ENCODE measurements at regions not wholly inside any gene's neighbourhood (a gene's known extent, or its start where the extent isn't known, plus 50 kb on each side); places are given as distances from the start of the nearest gene placed in this dataset.
A peak's percentile ranks its signal among the peaks of the same experiment; 100 is the strongest.

DNA sequence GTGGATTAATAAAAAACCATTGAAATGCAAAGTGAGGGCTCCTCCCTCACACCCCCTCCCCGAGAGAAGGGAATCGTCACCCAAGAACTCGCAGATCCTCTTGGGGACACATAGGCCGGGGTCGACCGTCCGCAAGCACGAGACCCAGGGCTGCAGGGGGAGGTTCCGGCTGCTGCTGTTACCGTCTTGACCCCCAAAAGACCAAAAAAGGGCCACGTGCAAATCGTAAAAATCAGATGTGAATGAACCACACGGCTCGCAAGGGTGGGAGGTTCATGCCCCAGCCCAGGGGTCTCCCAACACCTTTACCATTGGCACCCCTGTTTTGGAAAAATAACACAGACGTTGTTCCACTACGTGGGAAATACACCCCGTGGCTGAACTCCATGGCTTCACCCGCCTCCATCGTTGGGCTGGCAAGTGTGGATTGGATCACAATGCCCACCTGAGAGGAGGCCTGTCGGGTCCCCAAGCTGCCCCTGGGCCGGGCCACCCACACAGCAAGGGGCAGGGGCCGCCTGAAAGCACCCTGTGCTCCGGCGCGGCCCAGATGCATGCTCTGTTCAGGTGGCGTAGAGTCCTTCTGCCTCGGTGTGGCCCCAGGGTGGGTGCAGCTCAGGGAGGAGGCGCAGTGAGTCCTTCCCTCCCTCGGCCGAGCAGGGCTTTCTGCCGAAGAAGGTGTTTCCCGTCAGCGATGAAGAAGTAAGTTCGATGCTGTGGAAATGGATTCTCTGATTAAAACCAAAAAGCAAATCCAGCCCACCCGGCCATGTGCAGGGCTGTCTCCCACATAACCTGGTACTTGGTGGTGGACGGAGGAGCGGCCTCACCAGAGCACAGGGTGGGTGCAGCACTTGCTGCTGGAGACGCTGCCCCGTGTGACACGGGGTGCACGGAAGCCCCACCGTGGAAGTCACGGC is 85.0 kb downstream of the YTHDF1 start:
- no peak overlapping the region for H3K27ac ChIP-seq (ENCODE audit: low read depth in 1 of 2, low read length in 2 of 2)
- no peak overlapping the region for H3K4me3 Mint-ChIP-seq
- POLR2A ChIA-PET, result no interaction called here
- no peaks in the 10 kb centered on the region for H3K36me3 ChIP-seq (ENCODE audit: insufficient read depth, low read length)
- peaks cover 10 to 14% of the 10 kb centered on the region in 2 experiments for H3K27me3 ChIP-seq (ENCODE audit: control insufficient read depth in 1 of 2, insufficient read depth in 2 of 2, low read length in 2 of 2)
- H3K4me3 ChIP-seq (ENCODE audit: low read length), result no peak overlapping the region
- H3K9me3 ChIP-seq (ENCODE audit: control insufficient read depth in 1 of 2, insufficient read depth in 1 of 2, low read length in 2 of 2), result peaks cover 0 to 7% of the 10 kb centered on the region in 2 experiments
- H3K27ac Mint-ChIP-seq, result no peak overlapping the region
- TF ChIP-seq, protein P1, sequence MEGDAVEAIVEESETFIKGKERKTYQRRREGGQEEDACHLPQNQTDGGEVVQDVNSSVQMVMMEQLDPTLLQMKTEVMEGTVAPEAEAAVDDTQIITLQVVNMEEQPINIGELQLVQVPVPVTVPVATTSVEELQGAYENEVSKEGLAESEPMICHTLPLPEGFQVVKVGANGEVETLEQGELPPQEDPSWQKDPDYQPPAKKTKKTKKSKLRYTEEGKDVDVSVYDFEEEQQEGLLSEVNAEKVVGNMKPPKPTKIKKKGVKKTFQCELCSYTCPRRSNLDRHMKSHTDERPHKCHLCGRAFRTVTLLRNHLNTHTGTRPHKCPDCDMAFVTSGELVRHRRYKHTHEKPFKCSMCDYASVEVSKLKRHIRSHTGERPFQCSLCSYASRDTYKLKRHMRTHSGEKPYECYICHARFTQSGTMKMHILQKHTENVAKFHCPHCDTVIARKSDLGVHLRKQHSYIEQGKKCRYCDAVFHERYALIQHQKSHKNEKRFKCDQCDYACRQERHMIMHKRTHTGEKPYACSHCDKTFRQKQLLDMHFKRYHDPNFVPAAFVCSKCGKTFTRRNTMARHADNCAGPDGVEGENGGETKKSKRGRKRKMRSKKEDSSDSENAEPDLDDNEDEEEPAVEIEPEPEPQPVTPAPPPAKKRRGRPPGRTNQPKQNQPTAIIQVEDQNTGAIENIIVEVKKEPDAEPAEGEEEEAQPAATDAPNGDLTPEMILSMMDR (IDR thresholded peaks at IDR 0.05), result no peak
- no peaks in the 10 kb centered on the region for H3K36me3 Mint-ChIP-seq (ENCODE audit: low read depth)
- H3K4me1 ChIP-seq (ENCODE audit: insufficient read depth, low read length), result no peaks in the 10 kb centered on the region
- CTCF ChIA-PET, result no interaction called here
- H3K9me3 Mint-ChIP-seq, result no peaks in the 10 kb centered on the region
- DNase-seq, result peak in 1 of 14 experiments; percentile 24
- intact Hi-C loops (cut with DNase I, micrococcal nuclease), result no loop called here
- no peaks in the 10 kb centered on the region for H3K4me1 Mint-ChIP-seq (ENCODE audit: low read depth)
- no peak for ATAC-seq (ENCODE audit: poor library complexity)
- peaks cover 23% of the 10 kb centered on the region for H3K27me3 Mint-ChIP-seq

DNA sequence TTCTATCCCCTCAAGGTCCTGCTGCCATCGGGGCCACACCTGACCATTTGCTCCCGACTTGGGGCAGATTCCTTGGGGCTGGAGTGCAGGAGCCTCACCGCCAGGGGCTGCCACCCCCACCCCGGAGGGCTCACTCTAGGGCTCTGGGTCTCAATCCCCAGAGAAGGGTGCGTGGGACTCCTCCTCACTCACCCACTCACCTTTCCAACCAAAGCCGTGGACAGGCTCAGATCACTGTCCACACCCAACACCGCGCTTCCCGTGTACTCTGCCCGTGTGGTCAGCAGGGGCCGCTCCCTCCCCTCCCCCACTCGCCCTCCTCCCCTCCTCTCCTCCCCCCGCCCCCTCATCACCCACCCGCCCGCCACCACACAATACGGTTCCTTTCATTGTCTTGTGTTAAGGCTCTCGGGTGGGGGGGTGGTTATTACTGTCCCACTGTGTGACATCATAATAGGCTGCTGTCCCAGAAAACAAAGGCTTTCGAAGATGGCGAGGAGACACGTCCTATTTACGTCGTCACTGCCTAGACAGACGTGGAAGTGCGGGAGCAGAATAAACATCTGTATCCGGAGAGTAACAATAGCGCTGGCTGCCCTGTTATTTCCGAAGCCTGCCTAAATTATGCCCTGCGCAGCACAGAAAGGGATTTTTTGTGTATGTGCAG is 85.8 kb downstream of the YTHDF1 start:
- Mint-ChIP-seq H3K27me3 (peaks cover 28% of the 10 kb centered on the region), H3K4me1 (ENCODE audit: low read depth) (no peaks in the 10 kb centered on the region), H3K27ac (no peak overlapping the region), H3K4me3 (no peak overlapping the region), H3K9me3 (no peaks in the 10 kb centered on the region), H3K36me3 (ENCODE audit: low read depth) (no peaks in the 10 kb centered on the region)
- DNase-seq (peak in 1 of 14 experiments; percentile 24), ATAC-seq (ENCODE audit: poor library complexity) (no peak)
- H3K4me1 ChIP-seq (ENCODE audit: insufficient read depth, low read length), result no peaks in the 10 kb centered on the region
- ChIA-PET CTCF (no interaction called here), POLR2A (no interaction called here)
- intact Hi-C loops (cut with DNase I, micrococcal nuclease), result no loop called here
- H3K9me3 ChIP-seq (ENCODE audit: control insufficient read depth in 1 of 2, insufficient read depth in 1 of 2, low read length in 2 of 2), result peaks cover 0 to 7% of the 10 kb centered on the region in 2 experiments
- no peaks in the 10 kb centered on the region for H3K36me3 ChIP-seq (ENCODE audit: insufficient read depth, low read length)
- no peak overlapping the region for H3K27ac ChIP-seq (ENCODE audit: low read depth in 1 of 2, low read length in 2 of 2)
- H3K4me3 ChIP-seq (ENCODE audit: low read length), result no peak overlapping the region
- TF ChIP-seq, protein P1 (IDR thresholded peaks at IDR 0.05), result no peak
- peaks cover 10 to 14% of the 10 kb centered on the region in 2 experiments for H3K27me3 ChIP-seq (ENCODE audit: control insufficient read depth in 1 of 2, insufficient read depth in 2 of 2, low read length in 2 of 2)

DNA sequence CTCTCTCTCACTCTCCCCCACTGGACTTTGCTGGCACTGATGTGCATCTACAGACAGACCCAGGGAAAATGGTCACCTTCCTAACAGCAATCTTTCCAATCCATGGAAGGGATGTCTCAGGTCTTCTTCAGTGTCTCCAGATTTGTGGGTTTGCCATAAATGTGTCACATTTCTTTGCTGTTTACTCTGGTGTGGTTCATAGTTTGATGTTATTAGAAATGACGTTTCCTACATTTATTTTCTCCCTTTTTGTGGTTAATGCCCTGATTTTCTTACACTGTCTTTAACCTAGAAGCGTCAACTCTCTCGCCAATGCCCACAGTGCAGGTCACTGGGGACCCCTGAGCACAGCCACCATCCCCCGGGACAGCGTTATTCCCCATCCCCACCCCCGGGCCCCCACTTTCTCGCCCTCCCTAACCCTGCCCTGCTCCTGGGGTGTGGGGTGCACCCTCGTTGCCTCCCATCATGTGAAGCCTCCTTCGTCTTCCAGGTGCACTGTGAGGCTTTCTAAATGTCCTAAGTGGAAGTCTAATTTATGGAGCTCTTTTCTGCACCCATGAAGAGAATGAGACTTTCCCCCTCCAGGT is 86.5 kb downstream of the YTHDF1 start:
- intact Hi-C loops (cut with DNase I, micrococcal nuclease), result no loop called here
- DNase-seq, result no peak
- Mint-ChIP-seq H3K36me3 (ENCODE audit: low read depth) (no peaks in the 10 kb centered on the region), H3K4me3 (no peak overlapping the region), H3K4me1 (ENCODE audit: low read depth) (no peaks in the 10 kb centered on the region), H3K27me3 (peaks cover 28% of the 10 kb centered on the region), H3K9me3 (no peaks in the 10 kb centered on the region), H3K27ac (no peak overlapping the region)
- peaks cover 10 to 14% of the 10 kb centered on the region in 2 experiments for H3K27me3 ChIP-seq (ENCODE audit: control insufficient read depth in 1 of 2, insufficient read depth in 2 of 2, low read length in 2 of 2)
- ChIA-PET CTCF (no interaction called here), POLR2A (no interaction called here)
- H3K9me3 ChIP-seq (ENCODE audit: control insufficient read depth in 1 of 2, insufficient read depth in 1 of 2, low read length in 2 of 2), result peaks cover 0 to 7% of the 10 kb centered on the region in 2 experiments
- TF ChIP-seq, protein P1 (IDR thresholded peaks at IDR 0.05), result no peak
- H3K27ac ChIP-seq (ENCODE audit: low read depth in 1 of 2, low read length in 2 of 2), result no peak overlapping the region
- no peaks in the 10 kb centered on the region for H3K36me3 ChIP-seq (ENCODE audit: insufficient read depth, low read length)
- H3K4me3 ChIP-seq (ENCODE audit: low read length), result no peak overlapping the region
- no peaks in the 10 kb centered on the region for H3K4me1 ChIP-seq (ENCODE audit: insufficient read depth, low read length)
- no peak for ATAC-seq (ENCODE audit: poor library complexity)

All from CD4-positive, alpha-beta T cell (primary cell).